ENCODE measurements at regions not wholly inside any gene's neighbourhood (a gene's known extent, or its start where the extent isn't known, plus 50 kb on each side); places are given as distances from the start of the nearest gene placed in this dataset.

DNA sequence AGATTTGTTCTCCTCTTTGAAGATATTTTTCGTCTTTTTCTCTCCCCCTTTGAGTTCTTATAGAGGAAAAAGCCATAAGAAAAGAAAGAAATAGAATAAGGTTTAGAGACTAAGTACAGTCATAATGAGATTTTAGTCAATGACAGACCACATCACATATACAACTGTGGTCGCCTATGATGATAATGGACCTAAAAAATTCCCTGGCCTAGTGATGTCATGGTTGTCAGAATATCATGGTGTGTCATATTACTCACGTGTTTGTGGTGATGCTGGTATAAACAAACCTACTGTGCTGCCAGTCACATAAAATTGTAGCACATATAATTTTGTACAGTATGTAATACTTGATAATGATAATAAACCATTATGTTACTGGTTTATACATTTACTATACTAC lies 1096.1 kb downstream of the OLFM4 start:
- Histone ChIP-seq H2BK5ac (ENCODE audit: low read depth, low read length) (no peak overlapping the region), H3K56ac (replicated peaks; ENCODE audit: insufficient read length, low read depth, low read length) (no peak overlapping the region), H3K27ac (ENCODE audit: low read depth, low read length) (no peak overlapping the region), H2AK5ac (ENCODE audit: low read depth, low read length) (no peak overlapping the region), H3K79me1 (ENCODE audit: low read depth, low read length) (no peaks in the 10 kb centered on the region), H2BK12ac (ENCODE audit: low read depth, low read length) (no peak overlapping the region), H3K4me3 (ENCODE audit: extremely low read depth in 1 of 4, insufficient read depth in 2 of 4, low read depth in 3 of 4, low read length in 4 of 4) (no peak overlapping the region), H2AFZ (ENCODE audit: low read length) (no peak overlapping the region), H3K36me3 (ENCODE audit: control insufficient read depth in 2 of 4, insufficient read depth in 4 of 4, low read length in 3 of 4) (peaks cover 0 to 55% (median 5%) of the 10 kb centered on the region in 4 experiments; a peak in 3 of 8 replicates), H3K27me3 (replicated peaks in 1 of 4; ENCODE audit: control insufficient read depth in 3 of 4, extremely low read depth in 1 of 4, insufficient read depth in 3 of 4, low read length in 3 of 4) (no peaks in the 10 kb centered on the region), H3K18ac (ENCODE audit: extremely low read depth, low read length) (no peak overlapping the region), H2BK120ac (replicated peaks; ENCODE audit: low read depth, low read length) (no peak overlapping the region), H2BK15ac (ENCODE audit: low read length) (no peak overlapping the region), H4K5ac (ENCODE audit: insufficient read length, low read depth, low read length) (no peak overlapping the region), H4K91ac (replicated peaks; ENCODE audit: insufficient read length, low read length) (no peak overlapping the region), H3K9ac (replicated peaks in 1 of 4; ENCODE audit: extremely low read depth in 1 of 4, low read depth in 3 of 4, low read length in 3 of 4) (no peak overlapping the region), H3K23me2 (ENCODE audit: low read depth, low read length) (no peaks in the 10 kb centered on the region; the same call in 1 of the 2 replicates), H3K9me3 (ENCODE audit: insufficient read depth in 2 of 2, low read depth in 1 of 2, low read length in 1 of 2) (no peaks in the 10 kb centered on the region), H3K14ac (ENCODE audit: insufficient read length) (no peak overlapping the region), H3K23ac (ENCODE audit: insufficient read length) (no peak overlapping the region), H3K4ac (replicated peaks; ENCODE audit: insufficient read length, low read depth, low read length) (no peak overlapping the region), H3K4me2 (ENCODE audit: insufficient read depth in 1 of 2, low read depth in 2 of 2, low read length in 2 of 2) (no peak overlapping the region), H3K79me2 (ENCODE audit: control insufficient read depth in 1 of 2, insufficient read depth in 2 of 2, low read length in 2 of 2) (no peaks in the 10 kb centered on the region), H4K8ac (ENCODE audit: extremely low read depth, insufficient read depth, low read length) (no peak overlapping the region), H3K4me1 (replicated peaks in 1 of 4; ENCODE audit: control insufficient read depth in 3 of 4, insufficient read depth in 4 of 4, low read length in 3 of 4) (no peaks in the 10 kb centered on the region), H2BK20ac (ENCODE audit: low read length) (no peak overlapping the region), H4K20me1 (replicated peaks in 1 of 2; ENCODE audit: control insufficient read depth in 1 of 2, insufficient read depth in 2 of 2, low read length in 2 of 2) (no peaks in the 10 kb centered on the region)
- FAIRE-seq (no peak), DNase-seq (ENCODE audit: low read depth in 1 of 2, low spot score in 2 of 2) (no peak)
- ChIA-PET CTCF (ENCODE audit: partially characterized antibody) (no interaction called here), POLR2A (ENCODE audit: partially characterized antibody) (interaction anchor here (1.7 kb wide), 1 partner anchor 11 kb away, joined by 4 read pairs; no protein-coding TSS in a partner anchor)
- 90% methylated on average over 3 of the region's 3 CpGs; no CpG with 5 or more reads in 1 of the 2 experiments for WGBS, 2 experiments (ENCODE audit: extremely low coverage in 1 of 2, insufficient coverage in 1 of 2, insufficient read length in 1 of 2, insufficient replicate concordance in 2 of 2, low coverage in 1 of 2, low lambda C conversion rate in 2 of 2, missing lambda C conversion rate in 1 of 2)
- TF ChIP-seq RXRA (IDR thresholded peaks at IDR 0.05; ENCODE audit: insufficient read depth, low read depth, low read length) (no peak), ASH2L (IDR thresholded peaks at IDR 0.05; ENCODE audit: low read length) (no peak), EGR1 (IDR thresholded peaks at IDR 0.05; ENCODE audit: borderline replicate concordance, low read depth, low read length) (no peak), E2F6 (IDR thresholded peaks at IDR 0.05) (no peak), RAD21 (IDR thresholded peaks at IDR 0.05 in 1 of 2, conservative IDR thresholded peaks at IDR 0.05 in 1 of 2; ENCODE audit: low read depth in 2 of 2, low read length in 2 of 2) (no peak), MAFK (IDR thresholded peaks at IDR 0.05; ENCODE audit: low read depth, low read length) (no peak), SP1 (IDR thresholded peaks at IDR 0.05; ENCODE audit: low read depth, low read length) (no peak), TEAD4 (IDR thresholded peaks at IDR 0.05; ENCODE audit: low read depth, low read length) (no peak), ZNF274 (IDR thresholded peaks at IDR 0.05; ENCODE audit: borderline replicate concordance, extremely low read depth, low read length) (no peak), POLR2A (IDR thresholded peaks at IDR 0.05; ENCODE audit: control extremely low read depth in 1 of 2, low read depth in 2 of 2, low read length in 2 of 2) (no peak), CTBP2 (IDR thresholded peaks at IDR 0.05; ENCODE audit: borderline replicate concordance, insufficient read depth, insufficient read length, low read length) (no peak), TAF7 (optimal IDR thresholded peaks at IDR 0.05; ENCODE audit: borderline replicate concordance, low read depth, low read length) (no peak), CHD1 (IDR thresholded peaks at IDR 0.05; ENCODE audit: low read depth, low read length) (no peak), POU5F1 (IDR thresholded peaks at IDR 0.05; ENCODE audit: low read depth, low read length) (no peak)

Data from H1 (cell line).